Upper lobe of left lung (tissue), 6 donors: ENCODE measurements at regions not wholly inside any gene's neighbourhood (a gene's known extent, or its start where the extent isn't known, plus 50 kb on each side); places are given as distances from the start of the nearest gene placed in this dataset.

ENCODE experiments used
- ATAC-seq, 2 donors: fragments of 200-7000 bp; cut with Tn5 transposase; one replicate each; pipeline ENCODE4 v1.9.1; 2022; ENCODE audit warnings: mild to moderate bottlenecking in 2 of 2, moderate library complexity in 2 of 2; ENCODE audit not compliant: low FRiP score in 2 of 2
- DNase-seq, 2 donors: peaks; one replicate each; pipeline ENCODE4 v3.0.0-alpha.2; 2019 to 2020
- H3K27ac ChIP-seq, 4 donors: fragments of 200-600 bp; sonication (generic); one replicate each; pipeline ENCODE4 v1.5.1; 2016 to 2019
- H3K27me3 ChIP-seq, 4 donors: fragments of 200-600 bp; sonication (generic); one replicate each; pipeline ENCODE4 v1.5.1; 2017 to 2019
- H3K36me3 ChIP-seq, 4 donors: fragments of 200-600 bp; sonication (generic); one replicate each; pipeline ENCODE4 v1.5.1; 2016 to 2019
- H3K4me1 ChIP-seq, 4 donors: fragments of 200-600 bp; sonication (generic); one replicate each; pipeline ENCODE4 v1.5.1; 2018 to 2019
- H3K4me3 ChIP-seq, 4 donors: fragments of 200-600 bp; sonication (generic); one replicate each; pipeline ENCODE4 v1.5.1; 2017 to 2019; ENCODE audit warnings: mild to moderate bottlenecking in 2 of 4, moderate library complexity in 1 of 4
- H3K9me3 ChIP-seq, 4 donors: fragments of 200-600 bp; sonication (generic); one replicate each; pipeline ENCODE4 v1.5.1; 2018 to 2019
- CTCF ChIP-seq, 6 experiments: fragments of 450-650 bp in 4 of 6; fragments of 200-600 bp in 2 of 6; sonication (generic) in 2 of 6; IDR thresholded peaks; one replicate each; pipeline ENCODE4 v1.5.1; 2016 to 2019; ENCODE audit warnings: antibody characterized with exemption in 6 of 6
- EP300 ChIP-seq, 4 donors: sonication (generic); formaldehyde crosslinking; IDR thresholded peaks; one replicate each; pipeline ENCODE4 v1.5.1; 2017; ENCODE audit warnings: antibody characterized with exemption in 4 of 4, control low read depth in 2 of 4
- POLR2A ChIP-seq, 4 donors: fragments of 450-650 bp; IDR thresholded peaks; one replicate each; pipeline ENCODE4 v1.5.1; 2016 to 2017; ENCODE audit warnings: antibody characterized with exemption in 4 of 4, mild to moderate bottlenecking in 2 of 4
- POLR2AphosphoS5 ChIP-seq, 2 donors: sonication (generic); formaldehyde crosslinking; IDR thresholded peaks; one replicate each; pipeline ENCODE4 v1.5.1; 2017; ENCODE audit warnings: antibody characterized with exemption in 2 of 2
- WGBS, 2 donors: methylation state at CpG; one replicate each; pipeline ENCODE4 v1.1.5; 2017 to 2018; 5-methylcytosine and 5-hydroxymethylcytosine counted together
- donor health status: DM: no; HTN: no; CAD: no; lungs with moderate emphysema.
- donor health status: DM: no; HTN: yes; CAD: no; lungs with severe emphysema.

- H3K27ac ChIP-seq = no peak overlapping the region
- H3K27me3 ChIP-seq = no peaks in the 10 kb centered on the region
- no peak for TF ChIP-seq CTCF (IDR thresholded peaks at IDR 0.05)
- no peak for TF ChIP-seq EP300 (IDR thresholded peaks at IDR 0.05)
- TF ChIP-seq POLR2A (IDR thresholded peaks at IDR 0.05) = no peak
- no peak for TF ChIP-seq POLR2AphosphoS5 (IDR thresholded peaks at IDR 0.05)
- H3K4me1 ChIP-seq = no peaks in the 10 kb centered on the region
- H3K36me3 ChIP-seq = no peaks in the 10 kb centered on the region
- ATAC-seq (no peak), DNase-seq (no peak)
- 50 to 53% methylated on average over 8 of the region's 8 CpGs for WGBS, 2 donors
- H3K4me3 ChIP-seq = no peak overlapping the region
- H3K9me3 ChIP-seq = no peaks in the 10 kb centered on the region
Measured at GRCh38 chr22:27641049-27641795, 160.3 kb downstream of the MN1 start.

DNA sequence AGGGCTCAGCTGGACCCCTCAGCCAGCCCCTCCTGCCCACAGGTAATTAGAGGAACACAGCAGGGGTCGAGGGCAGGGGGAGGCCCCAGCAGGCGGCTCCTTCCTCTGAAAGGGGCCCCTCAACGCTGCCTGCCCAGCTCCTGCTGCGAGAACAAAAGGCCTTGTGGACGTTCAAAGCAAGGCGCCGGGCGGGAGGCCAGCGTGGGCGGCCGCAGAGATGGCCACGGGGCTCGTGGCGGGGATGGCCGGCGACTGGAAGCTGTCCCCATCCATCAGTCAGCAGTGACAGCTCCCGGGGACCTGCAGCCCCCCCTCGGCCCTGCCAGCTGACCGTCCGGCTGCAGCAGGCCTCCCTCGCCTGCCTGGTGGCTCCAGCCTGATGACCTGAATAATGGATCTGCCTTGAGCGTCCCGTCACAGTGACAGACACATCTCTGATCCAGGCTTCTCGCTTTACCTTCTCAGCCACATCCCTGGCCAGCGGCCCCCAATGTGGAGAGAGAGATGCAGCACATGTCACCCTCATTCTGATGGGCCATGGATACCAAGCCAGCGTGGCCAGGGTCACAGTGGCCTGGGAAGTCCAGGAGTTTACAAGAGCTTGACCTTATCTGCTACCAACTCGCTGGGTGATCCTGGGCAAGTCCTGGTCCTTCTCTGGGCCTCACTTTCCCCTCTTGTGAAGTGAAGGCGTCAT lies 159.3 kb downstream of the MN1 start:
- H3K9me3 ChIP-seq = no peaks in the 10 kb centered on the region
- no peaks in the 10 kb centered on the region for H3K4me1 ChIP-seq
- H3K36me3 ChIP-seq = no peaks in the 10 kb centered on the region
- H3K27ac ChIP-seq = no peak overlapping the region
- DNase-seq (peak in 1 of 2 donors; percentile 75), ATAC-seq (no peak)
- TF ChIP-seq CTCF (IDR thresholded peaks at IDR 0.05) = no peak
- TF ChIP-seq EP300 (IDR thresholded peaks at IDR 0.05) = no peak
- TF ChIP-seq POLR2AphosphoS5 (IDR thresholded peaks at IDR 0.05) = no peak
- TF ChIP-seq POLR2A (IDR thresholded peaks at IDR 0.05) = no peak
- WGBS, 2 donors = 79 to 82% methylated on average over 12 to 22 of the region's 28 CpGs
- no peaks in the 10 kb centered on the region for H3K27me3 ChIP-seq
- no peak overlapping the region for H3K4me3 ChIP-seq

DNA sequence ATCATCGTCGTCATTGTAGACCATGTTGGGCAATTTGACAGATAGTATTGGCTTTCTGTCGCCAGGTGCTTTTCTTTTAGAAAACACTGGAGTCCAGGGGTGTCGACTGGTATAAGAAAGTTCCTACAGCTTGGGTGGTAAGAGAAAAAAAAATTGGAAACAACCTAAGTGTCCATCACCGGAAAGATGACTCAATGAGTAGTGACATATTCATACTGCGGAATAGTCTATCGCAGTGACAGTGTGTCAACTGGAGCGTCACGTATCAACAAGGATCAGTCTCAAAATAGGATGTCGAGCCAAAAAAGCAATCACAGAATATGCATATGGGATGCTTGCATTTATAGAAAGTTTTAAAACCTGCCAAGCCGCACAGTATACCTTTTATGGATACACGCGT lies 157.6 kb downstream of the MN1 start:
- Histone ChIP-seq H3K27me3 (no peaks in the 10 kb centered on the region), H3K9me3 (no peaks in the 10 kb centered on the region), H3K27ac (no peak overlapping the region), H3K36me3 (no peaks in the 10 kb centered on the region), H3K4me1 (no peaks in the 10 kb centered on the region), H3K4me3 (no peak overlapping the region)
- 94 to 95% methylated on average over 13 of the region's 13 CpGs for WGBS, 2 donors
- DNase-seq (no peak), ATAC-seq (no peak)
- TF ChIP-seq POLR2A (IDR thresholded peaks at IDR 0.05) = no peak
- TF ChIP-seq POLR2AphosphoS5 (IDR thresholded peaks at IDR 0.05) = no peak
- TF ChIP-seq EP300 (IDR thresholded peaks at IDR 0.05) = no peak
- no peak for TF ChIP-seq CTCF (IDR thresholded peaks at IDR 0.05)

DNA sequence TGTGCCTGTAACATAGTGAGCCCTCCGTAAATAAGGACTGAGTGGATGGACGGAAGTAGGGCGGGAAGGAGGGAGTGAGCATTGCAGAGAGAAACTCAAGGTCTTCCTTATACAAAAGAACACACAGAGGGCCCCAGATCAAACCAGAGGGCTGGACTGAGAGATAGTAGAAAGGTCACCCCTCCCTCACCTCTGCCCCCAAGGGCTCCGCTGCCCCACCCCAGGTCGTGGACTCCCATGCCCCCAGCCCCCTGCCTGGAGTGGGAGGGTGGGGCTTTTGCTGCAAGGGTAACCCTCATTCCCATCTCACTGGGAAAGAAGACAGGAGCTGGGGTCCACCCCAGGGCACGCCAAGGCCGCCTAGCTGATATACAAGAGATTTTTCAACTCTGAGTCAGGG lies 157.0 kb downstream of the MN1 start:
- Histone ChIP-seq H3K4me3 (no peak overlapping the region), H3K4me1 (no peaks in the 10 kb centered on the region), H3K27ac (no peak overlapping the region), H3K27me3 (no peaks in the 10 kb centered on the region), H3K36me3 (no peaks in the 10 kb centered on the region), H3K9me3 (no peaks in the 10 kb centered on the region)
- ATAC-seq = peak in 1 of 2 donors; percentile 3
- TF ChIP-seq CTCF (IDR thresholded peaks at IDR 0.05) (no peak), POLR2AphosphoS5 (IDR thresholded peaks at IDR 0.05) (no peak), POLR2A (IDR thresholded peaks at IDR 0.05) (no peak), EP300 (IDR thresholded peaks at IDR 0.05) (no peak)
- DNase-seq = no peak
- 79 to 86% methylated on average over 7 of the region's 7 CpGs for WGBS, 2 donors
